Neural progenitor cell (in vitro differentiated cells): ENCODE measurements at regions not wholly inside any gene's neighbourhood (a gene's known extent, or its start where the extent isn't known, plus 50 kb on each side); places are given as distances from the start of the nearest gene placed in this dataset.

ENCODE experiments used
- CTCF ChIP-seq: fragments of 200-600 bp; sonication (generic); IDR thresholded peaks from 2 replicates; pipeline ENCODE4 v1.5.1; 2017; ENCODE audit warnings: antibody characterized with exemption, mild to moderate bottlenecking
- EZH2 ChIP-seq: fragments of 200-600 bp; sonication (generic); IDR thresholded peaks from 2 replicates; pipeline ENCODE4 v1.6.1; 2017; ENCODE audit warnings: antibody characterized with exemption, mild to moderate bottlenecking, moderate library complexity
- EZH2phosphoT487 ChIP-seq: fragments of 200-600 bp; sonication (generic); IDR thresholded peaks from 2 replicates; pipeline ENCODE4 v1.6.1; 2017; ENCODE audit warnings: antibody characterized with exemption

- TF ChIP-seq CTCF = no peak
- TF ChIP-seq EZH2 = no peak
- TF ChIP-seq EZH2phosphoT487 = no peak
These were observed 328.4 kb upstream of the NFE2L3 start for GRCh38 chr7:25823571-25823970.
